MCF 10A (cell line): ENCODE measurements at regions not wholly inside any gene's neighbourhood (a gene's known extent, or its start where the extent isn't known, plus 50 kb on each side); places are given as distances from the start of the nearest gene placed in this dataset.

Experiments
- BruUV-seq: library from RNA; stranded (reverse); fragments of 400-500 nt; replicated peaks from 2 replicates; lab custom pipeline; 2021; lab: Mats Ljungman, UMichigan
- CTCF ChIA-PET: fragments of 300-600 bp; sonication (Branson Sonifier 250); formaldehyde crosslinking; extraction: SDS; loops from one replicate; lab custom pipeline; 2021; ENCODE audit warnings: antibody characterized with exemption, inconsistent platforms; lab: Yijun Ruan, JAX
- POLR2A ChIA-PET: fragments of 300-600, 350-650 bp; sonication (Branson Sonifier 250); formaldehyde crosslinking; extraction: SDS; loops from one replicate; lab custom pipeline; 2020; ENCODE audit warnings: antibody characterized with exemption, inconsistent platforms; lab: Yijun Ruan, JAX
- DNase-seq: peaks from one replicate; pipeline ENCODE4 v3.0.0-alpha.2; 2018; ENCODE audit not compliant: unreplicated experiment
- H3K27ac Mint-ChIP-seq: one replicate; pipeline ENCODE4 v1.8.0; 2022; ENCODE audit warnings: mild to moderate bottlenecking, low read depth, mixed read lengths; ENCODE audit not compliant: unreplicated experiment
- H3K27me3 Mint-ChIP-seq: one replicate; pipeline ENCODE4 v1.8.0; 2022; ENCODE audit warnings: mixed read lengths; ENCODE audit not compliant: insufficient read depth, unreplicated experiment
- H3K36me3 Mint-ChIP-seq: one replicate; pipeline ENCODE4 v1.8.0; 2022; ENCODE audit warnings: mild to moderate bottlenecking, moderate library complexity, mixed read lengths; ENCODE audit not compliant: insufficient read depth, unreplicated experiment
- H3K4me1 Mint-ChIP-seq: one replicate; pipeline ENCODE4 v1.8.0; 2022; ENCODE audit warnings: mixed read lengths; ENCODE audit not compliant: insufficient read depth, unreplicated experiment
- H3K4me3 Mint-ChIP-seq: one replicate; pipeline ENCODE4 v1.8.0; 2022; ENCODE audit warnings: mild to moderate bottlenecking, moderate library complexity, mixed read lengths; ENCODE audit not compliant: unreplicated experiment
- H3K9me3 Mint-ChIP-seq: one replicate; pipeline ENCODE4 v1.8.0; 2022; ENCODE audit warnings: mixed read lengths; ENCODE audit not compliant: unreplicated experiment
- CTCF ChIP-seq: fragments of 200-600 bp; IDR thresholded peaks from one replicate; pipeline ENCODE4 v1.8.0; 2022; ENCODE audit warnings: antibody characterized with exemption, mild to moderate bottlenecking; ENCODE audit not compliant: unreplicated experiment
- intact Hi-C: fragments of 100-400 bp; cut with micrococcal nuclease; formaldehyde crosslinking; loops from 2 replicates; pipeline ENCODE4 v1.14.1; 2022

- no TSS peak for BruUV-seq
- no peaks in the 10 kb centered on the region for H3K36me3 Mint-ChIP-seq
- no peak for TF ChIP-seq CTCF
- POLR2A ChIA-PET = interaction anchor here (0.7 kb wide), 1 partner anchor 125 kb away, joined by 3 read pairs; no protein-coding TSS in a partner anchor
- intact Hi-C loops = no loop called here
- no peaks in the 10 kb centered on the region for H3K4me1 Mint-ChIP-seq
- CTCF ChIA-PET = interaction anchor here (1.2 kb wide), 1 partner anchor 63 kb away, joined by 3 read pairs; no protein-coding TSS in a partner anchor
- no peaks in the 10 kb centered on the region for H3K9me3 Mint-ChIP-seq
- no peak for DNase-seq
- H3K4me3 Mint-ChIP-seq = no peak overlapping the region
- peaks cover 8% of the 10 kb centered on the region for H3K27me3 Mint-ChIP-seq
- H3K27ac Mint-ChIP-seq = no peak overlapping the region
These were observed 195.7 kb upstream of the TUT7 start for GRCh38 chr9:86549920-86550319.

GRCh38 chr9:86549401-86549811, 195.2 kb upstream of the TUT7 start:
- intact Hi-C loops = no loop called here
- H3K27ac Mint-ChIP-seq = no peak overlapping the region
- H3K36me3 Mint-ChIP-seq = no peaks in the 10 kb centered on the region
- CTCF ChIA-PET = interaction anchor here (0.6 to 1.2 kb wide), 2 partner anchors 62 to 399 kb away, joined by 3 to 4 read pairs; no protein-coding TSS in a partner anchor
- H3K4me3 Mint-ChIP-seq = no peak overlapping the region
- H3K4me1 Mint-ChIP-seq = no peaks in the 10 kb centered on the region
- H3K27me3 Mint-ChIP-seq = peaks cover 8% of the 10 kb centered on the region
- POLR2A ChIA-PET = no interaction called here
- H3K9me3 Mint-ChIP-seq = no peaks in the 10 kb centered on the region
- BruUV-seq = no TSS peak
- no peak for TF ChIP-seq CTCF
- DNase-seq = peak; percentile 13

GRCh38 chr9:86548220-86548619, 194.0 kb upstream of the TUT7 start:
- intact Hi-C loops = no loop called here
- Mint-ChIP-seq H3K27ac (no peak overlapping the region), H3K9me3 (no peaks in the 10 kb centered on the region), H3K4me3 (no peak overlapping the region), H3K36me3 (no peaks in the 10 kb centered on the region), H3K4me1 (no peaks in the 10 kb centered on the region), H3K27me3 (peaks cover 8% of the 10 kb centered on the region)
- DNase-seq = no peak
- ChIA-PET CTCF (interaction anchor here (0.6 kb wide), 1 partner anchor 11 kb away, joined by 4 read pairs; no protein-coding TSS in a partner anchor), POLR2A (interaction anchor here (0.6 kb wide), 1 partner anchor 20 kb away, joined by 3 read pairs; no protein-coding TSS in a partner anchor)
- no peak for TF ChIP-seq CTCF
- BruUV-seq = no TSS peak

GRCh38 chr9:86547571-86547970, 193.4 kb upstream of the TUT7 start:
- no TSS peak for BruUV-seq
- intact Hi-C loops = no loop called here
- Mint-ChIP-seq H3K27me3 (peaks cover 8% of the 10 kb centered on the region), H3K9me3 (no peaks in the 10 kb centered on the region), H3K4me1 (no peaks in the 10 kb centered on the region), H3K4me3 (no peak overlapping the region), H3K36me3 (no peaks in the 10 kb centered on the region), H3K27ac (no peak overlapping the region)
- no peak for DNase-seq
- no peak for TF ChIP-seq CTCF
- POLR2A ChIA-PET = no interaction called here
- CTCF ChIA-PET = no interaction called here
